GM19455 (cell line): ENCODE measurements at regions not wholly inside any gene's neighbourhood (a gene's known extent, or its start where the extent isn't known, plus 50 kb on each side); places are given as distances from the start of the nearest gene placed in this dataset.
"Not testable (repeated sequence)": the region's sequence is repeated elsewhere in the genome, so short reads cannot be mapped to it uniquely, and the experiment has no call there.

Source experiments
- ATAC-seq: cut with Tn5 transposase; IDR thresholded peaks from one replicate; pipeline ENCODE4 v1.9.1; 2021; ENCODE audit not compliant: unreplicated experiment

GRCh38 chr2:191476901-191477300 is 201.0 kb upstream of the NABP1 start:
- ATAC-seq: no peak

- no peak for ATAC-seq
Observed at GRCh38 chr2:191478799-191479679, 198.9 kb upstream of the NABP1 start.

DNA sequence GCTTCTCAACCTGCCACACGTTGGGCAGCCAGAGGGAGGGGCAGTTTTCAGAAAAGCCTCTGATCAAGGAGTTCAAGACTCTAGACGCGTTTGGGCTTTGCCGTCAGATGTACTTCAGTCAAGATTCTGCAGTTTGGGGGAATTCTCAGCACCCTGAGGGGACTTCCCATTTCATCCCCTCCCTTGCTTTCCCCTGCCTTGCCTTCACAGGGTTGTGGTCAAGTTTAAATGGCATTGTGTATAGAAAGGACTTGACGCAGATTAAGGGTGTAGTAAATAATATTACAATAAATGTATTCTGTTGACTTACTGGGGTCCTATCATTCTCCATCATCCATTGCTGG is 198.3 kb upstream of the NABP1 start:
- ATAC-seq: no peak

DNA sequence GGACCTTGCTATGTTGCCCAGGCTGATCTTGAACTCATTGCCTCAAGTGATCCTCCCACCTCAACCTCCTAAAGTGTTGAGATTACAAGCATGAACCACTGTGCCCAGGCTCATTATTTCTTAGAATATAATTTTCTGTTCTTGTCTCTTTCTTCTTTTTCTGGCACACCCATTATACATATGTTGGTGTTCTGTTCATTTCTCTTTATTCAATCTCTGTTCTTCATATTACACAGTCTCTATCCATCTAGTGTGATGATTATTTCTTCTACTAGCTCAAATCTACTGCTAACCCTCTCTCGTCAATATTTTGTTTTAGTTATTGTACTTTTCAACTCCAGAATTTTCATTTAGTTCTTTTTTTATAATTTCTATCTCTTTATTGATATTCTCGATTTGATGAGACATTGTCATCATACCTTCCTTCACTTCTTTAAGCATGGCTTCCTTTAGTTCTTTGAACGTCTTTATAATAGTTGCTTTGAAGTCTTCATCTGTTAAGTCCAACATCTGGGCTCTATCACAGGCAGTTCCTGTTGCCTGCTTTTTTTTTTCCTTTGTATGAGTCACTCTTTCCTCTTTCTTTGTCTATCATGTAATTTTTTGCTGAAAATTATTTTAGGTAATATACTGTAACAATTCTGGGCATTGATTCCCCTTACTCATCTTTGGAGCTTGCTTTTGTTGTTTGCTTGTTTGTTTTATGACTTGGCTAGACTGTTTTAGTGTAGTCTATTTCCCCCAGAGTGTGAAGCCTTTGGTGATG is 196.4 kb upstream of the NABP1 start:
- no peak for ATAC-seq

DNA sequence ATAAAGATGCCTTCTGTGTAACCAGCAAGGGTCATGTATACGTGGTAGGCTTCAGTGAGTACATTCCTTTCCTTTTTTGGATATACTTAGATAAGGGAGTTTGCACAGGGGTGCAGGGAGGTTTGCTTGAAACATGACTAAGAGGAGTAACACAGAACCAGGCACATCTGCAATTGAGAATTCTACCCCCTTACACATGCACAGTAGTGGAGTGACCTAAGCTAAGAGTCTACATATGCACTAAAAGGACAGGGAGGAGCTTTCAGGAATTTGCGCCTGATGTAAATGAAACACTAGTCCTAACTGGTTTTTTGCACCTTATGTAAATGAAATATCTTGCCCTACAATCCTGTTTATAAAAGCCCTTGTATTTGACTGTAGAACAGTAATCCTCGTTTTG is 194.8 kb upstream of the NABP1 start:
- ATAC-seq: no peak

DNA sequence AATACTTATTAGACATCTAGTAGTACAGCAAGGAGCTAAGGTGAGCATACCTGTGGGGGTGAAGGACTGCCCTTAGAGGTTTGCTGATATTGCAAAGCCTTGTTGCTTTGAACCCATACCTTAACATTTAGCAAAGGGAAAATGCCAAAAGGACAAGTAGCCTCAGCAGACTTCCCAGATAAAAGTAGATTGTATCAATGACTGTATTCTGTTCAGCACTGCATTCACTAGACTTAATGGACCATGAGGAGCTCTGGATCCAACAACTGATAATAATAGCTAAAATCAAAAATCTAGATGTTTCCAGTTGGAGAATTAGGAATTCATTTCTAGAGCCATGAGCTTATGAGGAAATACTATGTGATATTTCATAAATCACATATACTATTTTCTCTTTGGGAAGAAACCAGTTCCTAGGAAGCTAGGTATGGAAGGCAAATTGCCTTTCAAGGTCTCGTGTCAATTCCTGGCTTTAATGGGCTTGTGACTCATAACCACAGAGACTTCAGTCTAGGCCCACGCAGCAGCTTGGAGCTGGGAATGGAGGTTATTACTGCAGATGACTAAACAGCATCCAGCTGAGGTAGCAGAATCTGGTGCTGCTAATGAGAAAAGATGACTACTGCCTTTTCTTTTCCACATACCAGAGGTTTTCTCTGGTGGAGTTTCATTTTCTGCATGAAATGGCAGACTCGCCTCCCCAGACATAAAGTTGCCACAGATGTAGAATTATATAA is 191.2 kb upstream of the NABP1 start:
- ATAC-seq: no peak

- ATAC-seq: no peak
Observed at GRCh38 chr2:191488135-191488534, 189.8 kb upstream of the NABP1 start.

DNA sequence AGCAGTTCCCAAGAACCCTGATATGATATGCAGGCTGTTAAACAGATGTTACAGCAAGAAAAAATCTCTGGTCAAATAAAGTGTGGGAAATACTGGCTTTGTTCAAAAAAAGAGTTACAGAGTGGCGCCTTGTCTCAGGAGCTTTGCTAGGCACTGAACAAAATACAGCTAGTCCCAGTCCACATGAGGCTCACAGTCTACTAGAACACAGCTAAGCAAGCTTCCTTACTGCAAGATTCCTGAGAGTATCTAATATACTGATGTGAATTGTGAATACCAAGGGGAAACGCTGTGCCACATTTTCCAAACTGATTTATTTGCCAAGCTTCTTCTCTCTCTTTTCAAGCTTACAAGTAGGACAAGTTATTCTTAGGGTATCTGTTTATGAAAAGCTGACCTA is 188.8 kb upstream of the NABP1 start:
- ATAC-seq: no peak

DNA sequence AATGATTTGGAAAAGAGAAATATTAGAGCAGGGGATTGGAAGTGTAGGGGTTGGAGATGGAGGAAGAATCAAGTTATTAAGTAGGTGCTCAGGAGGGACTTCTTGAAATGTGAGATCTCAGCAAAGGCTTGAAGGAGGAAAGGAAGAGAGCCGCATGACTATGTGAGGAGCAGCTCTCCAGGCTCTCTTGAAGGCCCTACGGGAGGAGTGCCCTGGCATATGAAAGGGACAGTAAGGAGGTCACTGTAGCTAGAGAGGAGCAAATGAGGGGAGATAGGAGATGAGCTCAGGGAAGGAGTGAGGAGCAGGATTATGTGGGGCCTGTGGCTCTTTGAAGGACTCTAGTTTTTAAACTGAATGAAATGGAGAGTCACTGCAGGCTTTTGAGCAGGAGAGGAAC is 181.1 kb upstream of the NABP1 start:
- no peak for ATAC-seq

DNA sequence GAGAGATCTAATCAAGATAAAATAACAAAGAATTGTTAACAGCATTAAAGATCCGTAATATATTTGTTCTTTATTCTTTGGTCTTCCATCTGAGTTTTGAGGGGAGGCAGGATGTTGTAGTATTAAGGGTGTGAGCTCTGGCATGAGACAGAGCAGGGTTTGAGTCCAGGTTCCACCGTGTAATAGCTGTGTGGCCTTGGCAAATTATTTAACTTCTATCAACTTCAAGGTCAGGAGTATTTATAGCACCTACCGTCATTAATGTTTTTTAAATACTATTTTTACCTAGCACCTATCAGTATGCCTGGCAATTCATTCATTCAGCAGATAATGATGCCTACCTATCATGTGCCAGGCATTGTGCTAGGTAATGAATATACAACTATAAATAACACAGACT is 180.1 kb upstream of the NABP1 start:
- no peak for ATAC-seq

GRCh38 chr2:191499050-191499449 is 178.9 kb upstream of the NABP1 start:
- ATAC-seq: no peak

- ATAC-seq: no peak
Observed at GRCh38 chr2:191499874-191500565, 177.9 kb upstream of the NABP1 start.

GRCh38 chr2:191500566-191500883 is 177.4 kb upstream of the NABP1 start:
- no peak for ATAC-seq

DNA sequence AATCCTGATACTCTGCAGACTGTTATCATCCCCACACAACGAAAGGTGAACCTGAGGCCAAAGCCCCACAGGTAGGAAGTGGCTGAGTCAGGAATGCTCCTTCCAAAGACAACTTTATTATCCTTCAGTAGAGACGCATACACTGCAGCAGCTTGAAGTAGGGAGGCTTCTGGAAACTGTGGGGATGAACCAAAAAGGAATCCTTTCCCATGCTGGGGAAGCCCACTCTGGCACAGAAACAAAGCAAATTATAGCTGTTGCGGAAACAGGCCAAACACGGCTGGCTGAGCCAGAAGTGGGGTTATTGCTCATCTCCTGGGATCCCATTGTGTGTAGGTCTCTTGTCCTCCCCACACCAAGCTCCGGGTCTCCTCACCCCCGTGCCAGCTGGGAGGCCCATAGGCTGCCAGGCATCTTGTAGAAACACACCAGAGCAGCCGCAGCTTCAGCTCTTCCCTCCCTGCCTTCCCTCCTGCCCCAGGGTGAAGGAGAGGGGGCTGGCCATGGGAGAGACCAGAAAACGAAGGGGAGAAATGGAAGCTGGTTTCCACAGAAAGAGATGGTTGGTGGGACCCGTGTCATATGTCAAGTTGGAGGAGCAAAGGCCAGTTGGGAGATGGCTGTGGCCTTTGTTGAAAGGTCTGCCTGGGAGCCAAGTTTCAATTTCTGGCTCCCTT is 176.9 kb upstream of the NABP1 start:
- ATAC-seq: no peak

GRCh38 chr2:191501561-191502168 is 176.3 kb upstream of the NABP1 start:
- ATAC-seq: no peak

DNA sequence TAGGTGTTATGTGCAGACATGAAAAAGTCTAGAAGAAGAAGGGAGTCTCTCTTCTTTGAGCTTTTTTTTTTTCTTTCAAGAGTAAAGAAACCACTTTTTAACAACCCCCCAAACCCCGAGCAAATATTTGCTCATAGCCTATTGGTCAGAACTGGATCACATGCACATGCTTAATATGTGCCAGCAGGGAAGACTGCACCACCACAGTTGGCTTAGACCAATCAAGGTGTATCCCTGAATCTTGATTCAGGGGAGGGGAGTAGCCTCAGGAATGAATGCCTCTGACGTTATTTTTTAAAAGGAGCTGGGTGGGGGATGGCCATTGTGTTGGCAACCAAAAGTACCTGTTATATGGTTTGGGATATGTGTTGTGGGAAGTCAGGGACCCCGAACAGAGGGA is 171.4 kb upstream of the NABP1 start:
- no peak for ATAC-seq

DNA sequence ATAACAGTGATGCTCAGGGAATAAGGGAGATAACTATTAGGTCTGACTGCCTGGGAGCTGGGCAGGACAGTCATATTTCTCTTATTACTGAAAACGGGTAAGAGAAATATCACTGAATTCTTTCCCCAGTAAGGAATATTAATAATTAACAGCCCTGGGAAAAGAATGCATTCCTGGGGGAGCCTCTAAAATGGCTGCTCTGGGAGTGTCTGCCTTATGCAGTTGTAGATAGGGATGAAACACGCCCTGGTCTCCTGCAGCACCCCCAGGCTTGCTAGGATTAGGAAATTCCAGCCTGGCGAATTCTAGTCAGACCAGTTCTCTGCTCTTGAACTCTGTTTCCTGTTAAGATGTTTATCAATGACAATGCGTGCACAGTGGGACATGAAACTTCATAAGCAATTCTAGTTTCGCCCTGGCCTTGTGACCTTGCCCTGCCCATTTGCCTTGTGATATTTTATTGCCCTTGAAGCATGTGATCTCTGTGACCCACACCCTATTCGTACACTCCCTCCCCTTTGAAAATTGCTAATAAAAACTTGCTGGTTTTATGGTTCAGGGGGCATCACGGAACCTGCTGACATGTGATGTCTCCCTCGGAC is 170.6 kb upstream of the NABP1 start:
- not testable (repeated sequence) for ATAC-seq

GRCh38 chr2:191508738-191509137 is 169.2 kb upstream of the NABP1 start:
- ATAC-seq: no peak

DNA sequence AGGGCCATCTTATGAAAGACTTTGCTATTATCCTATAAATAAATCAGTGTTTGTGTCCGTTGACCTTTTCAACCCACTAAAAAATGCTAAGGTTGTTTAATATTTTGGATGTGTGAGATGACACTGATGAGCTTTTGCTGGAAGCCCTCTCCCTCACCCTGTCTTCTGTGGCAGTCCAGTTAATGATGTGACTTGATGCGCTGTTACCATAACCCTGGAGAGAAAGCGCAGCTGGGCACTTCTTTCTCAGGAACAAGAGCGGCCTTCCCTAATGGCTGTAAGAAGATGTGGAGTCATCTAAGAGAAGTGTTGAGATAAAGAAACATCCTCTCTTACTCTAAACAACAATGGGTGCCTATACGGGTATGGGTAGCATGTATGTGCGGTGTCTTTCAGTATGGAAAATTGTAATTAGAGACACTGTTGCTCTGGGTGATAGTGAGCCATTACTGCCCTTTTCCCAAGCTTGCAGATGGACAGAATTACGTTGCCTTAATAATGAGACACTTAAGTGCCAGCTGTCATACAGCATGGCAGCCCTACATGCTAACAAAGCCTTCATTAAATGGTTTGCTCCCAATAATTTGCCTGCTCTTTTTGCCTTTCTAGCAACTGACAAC is 165.6 kb upstream of the NABP1 start:
- no peak for ATAC-seq
